Activated T-cell treated with anti-CD3 and anti-CD28 coated beads for 48 hours (primary cell): ENCODE measurements at regions not wholly inside any gene's neighbourhood (a gene's known extent, or its start where the extent isn't known, plus 50 kb on each side); places are given as distances from the start of the nearest gene placed in this dataset.
"Not testable (repeated sequence)": the region's sequence is repeated elsewhere in the genome, so short reads cannot be mapped to it uniquely, and the experiment has no call there.

Source experiments
- DNase-seq: peaks from one replicate; pipeline ENCODE4 v3.0.0-alpha.2; 2020; ENCODE audit warnings: low read depth

- DNase-seq = no peak
Observed at GRCh38 chr14:89743828-89744227, 210.7 kb downstream of the EFCAB11 start.

- no peak for DNase-seq
Observed at GRCh38 chr14:89740241-89740640, 214.3 kb downstream of the EFCAB11 start.

DNA sequence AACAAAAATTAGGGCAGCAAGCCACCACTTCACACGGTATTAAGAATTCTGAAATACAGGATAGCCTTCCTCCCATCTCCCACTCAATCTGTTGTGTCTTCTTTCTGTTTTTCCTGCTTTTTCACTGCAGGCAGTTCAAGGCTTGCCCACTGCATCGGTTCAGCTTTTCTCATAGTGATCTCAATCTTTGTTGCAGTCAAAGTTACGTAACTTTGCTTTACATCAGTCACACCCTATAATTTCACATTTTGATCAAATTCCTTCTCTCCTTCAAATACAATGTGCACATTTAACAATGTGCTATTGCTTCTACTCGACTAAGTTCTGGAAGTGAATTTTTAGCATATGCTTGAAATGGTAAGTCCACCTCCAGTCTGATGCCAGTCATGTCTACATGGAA is 217.6 kb downstream of the EFCAB11 start:
- DNase-seq = no peak

DNA sequence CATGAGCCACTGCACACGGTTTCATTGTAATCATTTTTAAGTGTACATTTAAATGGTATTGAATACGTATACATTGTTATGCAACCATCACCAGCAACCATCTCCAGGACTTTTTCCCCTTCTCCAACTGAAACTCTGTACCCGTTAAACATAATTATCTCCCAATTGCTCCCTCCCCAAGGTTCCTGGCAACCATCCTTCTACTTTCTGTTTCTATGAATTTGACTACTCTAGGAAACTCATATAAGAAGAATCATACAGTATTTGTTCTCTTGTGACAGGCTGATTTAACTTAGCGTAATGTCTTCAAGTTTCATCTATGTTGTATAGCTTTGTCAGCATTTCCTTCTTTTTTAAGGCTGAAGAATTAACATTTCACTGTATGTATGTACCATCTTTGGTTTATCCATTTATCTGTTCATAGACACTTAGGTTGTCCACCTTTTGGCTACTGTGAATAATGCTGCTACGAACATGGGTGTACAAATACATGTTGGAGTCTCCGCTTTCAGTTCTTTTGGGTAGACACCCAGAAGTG is 223.1 kb downstream of the EFCAB11 start:
- DNase-seq = no peak

- DNase-seq = no peak
Observed at GRCh38 chr14:89730687-89731086, 223.8 kb downstream of the EFCAB11 start.

GRCh38 chr14:89728964-89729363 is 225.6 kb downstream of the EFCAB11 start:
- DNase-seq = no peak

DNA sequence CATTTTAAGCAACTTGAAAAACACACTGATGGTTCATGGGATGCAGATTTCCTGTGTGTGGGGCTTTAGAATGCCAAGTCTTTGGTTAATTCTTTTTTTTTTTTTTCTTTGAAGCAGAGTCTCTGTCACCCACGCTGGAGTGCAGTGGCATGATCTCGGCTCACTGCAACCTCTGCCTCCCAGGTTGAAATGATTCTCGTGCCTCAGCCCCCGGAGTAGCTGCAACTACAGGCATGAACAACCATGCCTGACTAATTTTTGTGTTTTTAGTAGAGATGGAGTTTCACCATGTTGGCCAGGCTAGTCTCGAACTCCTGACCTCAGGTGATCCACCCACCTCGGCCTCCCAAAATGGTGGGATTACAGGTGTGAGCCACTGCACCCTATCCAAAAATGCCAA is 228.3 kb downstream of the EFCAB11 start:
- not testable (repeated sequence) for DNase-seq

GRCh38 chr14:89724628-89724960 is 229.9 kb downstream of the EFCAB11 start:
- DNase-seq = no peak

- no peak for DNase-seq
Observed at GRCh38 chr14:89723930-89724627, 230.5 kb downstream of the EFCAB11 start.

- no peak for DNase-seq
Observed at GRCh38 chr14:89721956-89722355, 232.6 kb downstream of the EFCAB11 start.

DNA sequence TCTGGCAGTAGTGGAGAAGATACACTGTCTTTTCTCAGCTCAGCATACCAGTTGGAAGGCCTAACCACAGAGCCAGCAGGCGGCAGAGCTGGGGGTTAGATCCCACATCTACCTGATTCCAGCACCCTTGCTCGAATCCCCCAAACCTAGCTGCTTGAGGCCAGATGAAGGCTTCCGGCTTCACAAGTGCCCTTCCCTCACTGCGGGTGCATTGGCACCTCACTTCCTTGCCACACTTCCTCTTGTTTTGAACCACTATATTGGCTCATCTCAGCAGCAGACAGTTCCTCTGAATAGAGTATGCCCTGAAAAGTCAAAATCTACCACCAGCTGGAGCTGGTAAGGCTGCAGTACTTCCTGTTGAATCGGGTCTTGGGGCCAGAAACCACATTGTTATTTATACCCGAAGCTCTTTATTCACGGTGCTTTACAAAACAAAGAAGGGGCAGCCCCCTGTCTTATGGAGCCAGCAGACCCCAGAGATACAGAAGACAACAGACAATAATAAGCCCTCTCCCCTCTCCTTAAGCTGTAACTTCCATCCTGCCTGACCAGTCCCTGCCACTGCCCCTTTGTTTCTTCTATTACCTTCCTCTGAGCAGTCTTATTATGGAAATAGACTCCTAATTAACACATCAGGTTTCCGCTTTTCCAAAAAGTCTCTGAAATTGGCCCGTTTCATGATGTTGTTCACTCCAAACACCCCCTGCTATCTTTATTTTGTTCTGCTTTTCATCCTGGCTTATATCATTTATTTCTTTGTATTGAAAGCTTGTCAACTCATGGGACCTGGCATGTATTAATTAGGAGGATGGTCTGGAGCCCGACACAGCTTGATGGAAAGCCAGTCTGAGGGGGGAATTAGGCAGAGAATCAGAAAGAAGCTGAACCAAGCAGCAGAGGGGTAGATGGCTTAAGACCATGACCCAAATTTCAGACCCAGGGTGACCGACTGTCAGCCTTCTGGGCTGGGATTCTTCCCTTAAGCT is 233.5 kb downstream of the EFCAB11 start:
- DNase-seq = peak; percentile 44

DNA sequence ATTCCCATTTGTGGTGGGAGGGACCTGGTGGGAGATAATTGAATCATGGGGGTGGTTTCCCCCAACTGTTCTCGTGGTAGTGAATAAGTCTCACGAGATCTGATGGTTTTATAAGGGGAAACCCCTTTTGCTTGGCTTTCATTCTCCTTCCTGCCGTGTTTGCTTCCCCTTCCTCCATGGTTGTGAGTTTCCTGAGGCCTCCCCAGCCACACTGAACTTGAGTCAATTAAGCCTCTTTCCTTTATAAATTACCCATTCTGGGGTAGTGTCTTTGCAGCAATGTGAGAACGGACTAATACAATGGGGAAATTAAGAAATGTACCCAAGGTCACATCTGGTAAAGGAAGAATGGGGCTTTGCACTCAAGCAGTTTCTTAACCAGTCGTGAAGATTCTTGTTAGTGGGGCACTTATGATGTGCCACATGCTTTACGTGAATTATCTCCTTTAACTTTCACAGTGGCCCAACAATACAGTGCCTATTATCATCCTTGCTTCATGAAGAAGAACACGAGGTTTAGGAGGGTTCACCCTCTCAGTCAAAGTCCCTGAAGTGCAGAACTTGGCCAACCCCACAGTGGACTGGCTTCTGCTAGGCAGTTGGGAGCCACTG is 234.3 kb downstream of the EFCAB11 start:
- no peak for DNase-seq

DNA sequence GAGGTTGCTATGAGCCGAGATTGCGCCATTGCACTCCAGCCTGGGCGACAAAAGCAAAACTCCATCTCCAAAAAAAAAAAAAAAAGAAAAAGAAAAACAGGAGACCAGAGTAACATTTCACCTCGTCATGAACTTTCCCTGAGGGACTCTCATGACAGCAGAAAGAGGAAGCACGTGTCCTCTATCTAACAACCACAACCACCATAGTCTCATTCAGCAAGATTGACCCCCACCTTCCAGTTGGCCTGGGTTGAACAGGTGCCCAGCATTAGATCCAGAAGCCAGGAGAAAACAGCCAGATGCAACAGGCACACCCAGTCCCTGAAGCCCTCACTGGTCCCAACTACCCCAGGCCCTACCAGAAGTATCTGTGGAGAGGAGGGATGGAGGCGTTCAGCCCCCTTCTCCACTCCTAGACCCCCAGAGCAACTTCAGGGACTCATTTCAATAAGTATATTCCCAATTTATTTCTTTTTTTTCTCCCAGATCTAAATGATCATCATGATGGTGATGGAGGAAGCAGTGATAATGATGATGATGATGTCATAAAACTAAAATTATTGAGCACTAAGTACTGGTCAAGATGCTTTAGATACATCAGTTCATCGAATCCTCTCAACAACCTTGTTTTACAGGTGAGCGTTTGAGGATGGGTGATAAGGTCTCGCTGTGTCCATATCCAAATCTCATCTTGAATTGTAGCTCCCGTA is 235.0 kb downstream of the EFCAB11 start:
- no peak for DNase-seq

GRCh38 chr14:89708982-89709625 is 245.4 kb downstream of the EFCAB11 start:
- no peak for DNase-seq

GRCh38 chr14:89707086-89707485 is 247.4 kb downstream of the EFCAB11 start:
- DNase-seq = no peak

- DNase-seq = no peak
Observed at GRCh38 chr14:89702876-89703200, 251.7 kb downstream of the EFCAB11 start.

DNA sequence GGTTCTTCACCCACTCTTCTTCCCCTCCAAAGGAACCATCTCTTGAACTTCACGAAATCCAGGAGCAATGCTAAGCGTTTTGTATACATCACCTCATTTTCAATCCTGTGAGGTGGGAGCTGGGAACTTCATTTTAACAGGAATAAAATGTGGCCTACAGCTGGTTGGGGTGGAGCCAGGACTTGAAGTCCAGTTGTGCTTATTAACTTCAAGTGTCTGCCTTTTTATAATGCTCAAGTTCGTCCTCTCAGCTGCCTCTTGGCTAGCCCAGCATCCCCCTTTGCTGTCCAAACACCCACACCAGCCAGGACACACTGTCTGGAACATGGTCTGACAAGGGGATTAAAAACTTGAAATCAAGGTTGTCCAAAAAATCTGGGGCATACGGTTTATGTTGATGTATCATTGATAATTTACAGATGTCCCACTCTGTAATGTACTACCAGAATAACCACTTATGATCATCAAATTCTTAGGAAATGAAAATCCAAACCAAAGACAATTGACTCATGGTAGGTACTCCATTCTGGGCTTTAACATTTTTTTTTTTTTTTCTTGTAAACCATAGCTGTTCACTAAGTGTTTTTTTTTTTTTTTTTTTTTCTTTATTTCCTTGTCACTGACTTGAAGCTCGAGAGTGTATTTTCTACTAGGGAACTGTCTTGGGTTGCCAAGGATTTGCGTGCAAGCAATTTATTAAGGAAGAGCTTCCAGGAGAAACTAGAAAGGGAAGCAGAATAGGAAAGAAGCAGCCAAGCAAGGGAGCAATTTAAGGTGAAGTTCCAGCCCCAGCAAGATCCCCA is 252.3 kb downstream of the EFCAB11 start:
- no peak for DNase-seq

DNA sequence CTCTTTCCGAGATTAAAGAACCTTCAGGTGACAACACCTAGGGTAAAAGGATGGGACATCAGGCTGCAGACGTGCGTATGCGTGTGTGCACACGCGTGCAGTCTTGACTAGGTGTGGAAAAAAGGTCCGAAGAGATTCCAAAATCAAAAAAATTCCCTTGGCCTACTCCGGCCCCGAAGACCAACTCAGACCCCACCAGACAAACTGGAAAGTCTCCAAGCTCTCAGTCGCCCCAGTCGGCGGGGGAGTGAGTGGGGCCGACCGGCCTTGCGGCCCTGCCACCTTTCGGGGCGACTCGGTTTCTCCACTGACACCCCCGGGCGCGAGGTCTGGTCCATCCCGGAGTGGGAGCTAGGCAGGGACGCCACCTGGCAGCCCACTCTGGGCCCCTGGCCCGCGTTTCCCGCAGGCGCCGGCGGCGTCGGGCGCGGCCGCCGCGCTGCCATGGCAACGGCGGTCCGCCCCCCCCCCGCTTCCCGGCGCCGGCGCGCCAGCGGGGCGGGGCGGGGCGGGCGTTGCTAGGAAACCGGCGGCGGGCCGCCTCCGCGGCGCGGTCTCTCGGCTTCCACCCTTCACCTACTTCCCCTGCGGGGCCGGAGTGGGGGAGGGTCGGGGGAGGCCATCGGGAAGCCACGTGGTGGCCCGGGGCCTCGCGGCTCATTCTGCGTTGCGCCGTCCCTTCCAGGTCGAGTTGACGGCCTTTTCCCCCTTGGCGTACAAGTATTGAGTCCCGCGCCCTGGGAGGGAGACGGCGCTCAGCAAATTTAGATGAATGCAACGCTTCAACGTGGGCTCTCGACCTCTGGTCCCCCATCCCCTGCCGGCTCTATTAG is 253.1 kb downstream of the EFCAB11 start:
- peak; percentile 84 for DNase-seq

- DNase-seq = no peak
Observed at GRCh38 chr14:89700801-89701200, 253.7 kb downstream of the EFCAB11 start.

DNA sequence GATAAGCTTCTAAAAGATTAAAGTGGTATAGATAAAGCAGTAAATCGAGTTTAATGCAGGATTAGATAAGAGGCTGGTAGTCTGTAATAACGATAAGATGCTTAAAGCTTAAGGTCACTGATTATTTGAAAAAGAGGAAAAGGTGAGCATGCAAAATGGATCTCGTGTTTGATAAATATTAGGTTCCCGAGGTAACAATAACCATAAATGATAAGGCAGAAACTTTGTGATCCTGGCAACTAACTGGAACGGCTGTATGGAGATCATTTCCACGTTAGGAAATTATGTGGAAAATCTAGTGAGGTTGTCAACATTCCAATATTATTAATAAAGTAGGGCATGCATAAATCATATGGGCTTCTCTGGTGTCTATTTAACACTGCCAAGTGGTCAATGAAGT is 255.5 kb downstream of the EFCAB11 start:
- no peak for DNase-seq
